ENCODE measurements at regions not wholly inside any gene's neighbourhood (a gene's known extent, or its start where the extent isn't known, plus 50 kb on each side); places are given as distances from the start of the nearest gene placed in this dataset.

DNA sequence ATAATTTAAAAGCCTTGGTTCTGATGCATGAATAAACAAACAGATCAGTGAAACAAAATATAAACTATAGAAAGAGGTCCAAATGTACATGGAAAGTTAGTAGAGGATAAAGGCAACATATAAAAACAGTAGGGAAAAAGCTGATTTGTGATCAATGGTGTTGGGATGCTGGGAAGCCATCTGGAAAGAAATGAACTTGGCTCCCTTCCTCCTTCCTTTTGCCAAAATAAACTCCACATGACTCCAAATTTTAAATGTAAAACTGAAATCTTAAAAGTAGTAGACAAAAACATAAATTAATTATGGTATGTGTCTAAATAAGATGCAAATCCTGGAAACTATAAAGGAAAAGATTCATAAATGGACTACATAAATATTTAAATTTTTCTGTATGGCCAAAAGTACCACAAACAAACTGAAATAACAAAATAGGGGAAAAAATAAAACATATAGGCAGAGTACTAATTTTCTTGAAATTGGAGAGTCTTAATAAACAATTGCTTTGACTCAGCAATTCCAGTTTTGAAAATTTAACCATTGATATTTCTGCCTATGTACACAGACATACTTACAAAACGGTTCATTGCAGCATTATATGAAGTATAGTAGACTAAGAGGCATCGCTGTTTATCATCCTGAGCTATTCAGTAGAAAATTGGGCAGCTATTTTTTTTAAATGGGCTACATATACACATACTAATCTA, 77.0 kb upstream of the TRIM24 start (continued):
- TF ChIP-seq ZNF302 (CRISPR knock-in tag; IDR thresholded peaks at IDR 0.05) (no peak), TFCP2L1 (CRISPR knock-in tag; IDR thresholded peaks at IDR 0.05) (no peak), TP53 (CRISPR knock-in tag; IDR thresholded peaks at IDR 0.05) (no peak), ZSCAN20 (CRISPR knock-in tag; IDR thresholded peaks at IDR 0.05) (no peak)
- TF ChIP-seq, protein P1, sequence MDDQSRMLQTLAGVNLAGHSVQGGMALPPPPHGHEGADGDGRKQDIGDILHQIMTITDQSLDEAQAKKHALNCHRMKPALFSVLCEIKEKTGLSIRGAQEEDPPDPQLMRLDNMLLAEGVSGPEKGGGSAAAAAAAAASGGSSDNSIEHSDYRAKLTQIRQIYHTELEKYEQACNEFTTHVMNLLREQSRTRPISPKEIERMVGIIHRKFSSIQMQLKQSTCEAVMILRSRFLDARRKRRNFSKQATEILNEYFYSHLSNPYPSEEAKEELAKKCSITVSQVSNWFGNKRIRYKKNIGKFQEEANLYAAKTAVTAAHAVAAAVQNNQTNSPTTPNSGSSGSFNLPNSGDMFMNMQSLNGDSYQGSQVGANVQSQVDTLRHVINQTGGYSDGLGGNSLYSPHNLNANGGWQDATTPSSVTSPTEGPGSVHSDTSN (IDR thresholded peaks at IDR 0.05) = no peak

GRCh38 chr7:138386821-138387220, 73.2 kb upstream of the TRIM24 start:
- 71% methylated on average over 4 of the region's 4 CpGs for WGBS (ENCODE audit: missing lambda C conversion rate)
- ChIA-PET CTCF (interaction anchor here (0.9 to 1.6 kb wide), 2 partner anchors 29 to 352 kb away, joined by 3 to 6 read pairs; no protein-coding TSS in a partner anchor), POLR2A (no interaction called here)
- FAIRE-seq (no peak), ATAC-seq (no peak), DNase-seq (ENCODE audit: low read depth in 1 of 2, low spot score in 1 of 2) (no peak)
- H3K27ac ChIP-seq = no peak overlapping the region
- no peaks in the 10 kb centered on the region for H3K4me1 ChIP-seq
- no peak for TF ChIP-seq CBX2 (IDR thresholded peaks at IDR 0.05; ENCODE audit: borderline replicate concordance, low read depth)
- no peak for TF ChIP-seq BHLHE40 (IDR thresholded peaks at IDR 0.05; ENCODE audit: low read depth, low read length)
- TF ChIP-seq, protein P2, sequence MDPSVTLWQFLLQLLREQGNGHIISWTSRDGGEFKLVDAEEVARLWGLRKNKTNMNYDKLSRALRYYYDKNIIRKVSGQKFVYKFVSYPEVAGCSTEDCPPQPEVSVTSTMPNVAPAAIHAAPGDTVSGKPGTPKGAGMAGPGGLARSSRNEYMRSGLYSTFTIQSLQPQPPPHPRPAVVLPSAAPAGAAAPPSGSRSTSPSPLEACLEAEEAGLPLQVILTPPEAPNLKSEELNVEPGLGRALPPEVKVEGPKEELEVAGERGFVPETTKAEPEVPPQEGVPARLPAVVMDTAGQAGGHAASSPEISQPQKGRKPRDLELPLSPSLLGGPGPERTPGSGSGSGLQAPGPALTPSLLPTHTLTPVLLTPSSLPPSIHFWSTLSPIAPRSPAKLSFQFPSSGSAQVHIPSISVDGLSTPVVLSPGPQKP (IDR thresholded peaks at IDR 0.05; ENCODE audit: low read depth, low read length) = no peak
- TF ChIP-seq CHD4 (IDR thresholded peaks at IDR 0.05; ENCODE audit: borderline replicate concordance) = no peak
- no peak for TF ChIP-seq HDAC2 (IDR thresholded peaks at IDR 0.05)
- TF ChIP-seq BCL3 (IDR thresholded peaks at IDR 0.05) = no peak
- TF ChIP-seq CBX8 (IDR thresholded peaks at IDR 0.05) = no peak
- TF ChIP-seq MAFK (IDR thresholded peaks at IDR 0.05; ENCODE audit: partially characterized antibody) = no peak
- no peak for TF ChIP-seq RARB (CRISPR knock-in tag; IDR thresholded peaks at IDR 0.05)
- TF ChIP-seq EP300 (IDR thresholded peaks at IDR 0.05) = no peak
- TF ChIP-seq FOSL2 (IDR thresholded peaks at IDR 0.05) = no peak
- no peak for TF ChIP-seq FOSL2 (CRISPR knock-in tag; IDR thresholded peaks at IDR 0.05)
- TF ChIP-seq POLR2A (IDR thresholded peaks at IDR 0.05; ENCODE audit: low read length) = no peak
- no peak for TF ChIP-seq FOSB (CRISPR knock-in tag; IDR thresholded peaks at IDR 0.05)
- no peak for TF ChIP-seq HEYL (CRISPR knock-in tag; IDR thresholded peaks at IDR 0.05)
- H3K4me2 ChIP-seq = no peak overlapping the region
- peaks cover 8% of the 10 kb centered on the region; the same call in 2 of the 3 replicates for H3K9me3 ChIP-seq
- no peak overlapping the region for H3K4me3 ChIP-seq

DNA sequence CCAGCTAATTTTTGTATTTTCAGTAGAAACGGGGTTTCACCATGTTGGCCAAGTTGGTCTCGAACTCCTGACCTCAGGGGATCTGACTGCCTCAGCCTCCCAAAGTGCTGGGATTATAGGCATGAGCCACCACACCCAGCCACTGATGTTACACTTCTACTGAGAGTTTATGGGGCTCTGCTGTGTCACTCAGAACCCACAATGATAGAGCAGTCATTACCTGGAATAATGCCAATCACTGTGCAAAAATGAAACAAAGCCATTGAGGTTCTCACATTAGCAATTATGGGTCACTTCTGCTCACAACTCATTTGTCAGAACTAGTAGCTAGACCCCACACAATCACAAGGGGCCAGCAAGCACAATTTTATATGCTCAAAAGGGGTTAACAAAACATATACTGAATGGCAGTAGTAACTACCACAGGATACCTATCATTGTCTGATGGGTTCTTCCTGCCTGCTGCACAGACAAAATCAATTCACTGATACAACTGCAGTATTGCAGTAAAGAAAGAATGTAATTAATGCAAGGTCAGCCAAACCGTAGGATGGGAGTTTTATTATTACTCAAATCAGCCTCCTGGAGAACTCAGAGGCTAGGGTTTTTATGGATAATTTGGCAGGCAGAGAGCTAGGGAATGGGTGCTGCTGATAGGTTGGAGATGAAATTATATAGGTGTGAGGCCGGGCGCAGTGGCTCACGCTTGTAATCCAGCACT, 72.1 kb upstream of the TRIM24 start:
- WGBS (ENCODE audit: missing lambda C conversion rate) = 67% methylated on average over 6 of the region's 6 CpGs
- H3K27ac ChIP-seq = peak overlapping the region; percentile 38 to 66; a peak in 5 of 6 replicates
- no peak overlapping the region for H3K4me2 ChIP-seq
- ChIA-PET CTCF (no interaction called here), POLR2A (no interaction called here)
- FAIRE-seq (no peak), DNase-seq (ENCODE audit: low read depth in 1 of 2, low spot score in 1 of 2) (no peak), ATAC-seq (no peak)
- H3K4me1 ChIP-seq = no peaks in the 10 kb centered on the region
- no peak for TF ChIP-seq RNF2 (IDR thresholded peaks at IDR 0.05; ENCODE audit: borderline replicate concordance, low read depth)
- TF ChIP-seq SREBF2 (IDR thresholded peaks at IDR 0.05) = no peak
- peak; percentile 70 for TF ChIP-seq MAFK (IDR thresholded peaks at IDR 0.05; ENCODE audit: partially characterized antibody)
- no peak for TF ChIP-seq CHD2 (IDR thresholded peaks at IDR 0.05; ENCODE audit: low read length, partially characterized antibody)
- TF ChIP-seq HOXB13 (CRISPR knock-in tag; IDR thresholded peaks at IDR 0.05; ENCODE audit: low read depth) = no peak
- no peak for TF ChIP-seq FOXS1 (CRISPR knock-in tag; IDR thresholded peaks at IDR 0.05)
- TF ChIP-seq BHLHE40 (IDR thresholded peaks at IDR 0.05; ENCODE audit: low read depth, low read length) = no peak
- TF ChIP-seq ZSCAN20 (CRISPR knock-in tag; IDR thresholded peaks at IDR 0.05) = no peak
- no peak for TF ChIP-seq CBX8 (IDR thresholded peaks at IDR 0.05)
- peaks cover 8% of the 10 kb centered on the region; the same call in 2 of the 3 replicates for H3K9me3 ChIP-seq
- H3K4me3 ChIP-seq = no peak overlapping the region
